OCI-LY1 (cell line): ENCODE measurements at regions not wholly inside any gene's neighbourhood (a gene's known extent, or its start where the extent isn't known, plus 50 kb on each side); places are given as distances from the start of the nearest gene placed in this dataset.

Experiments used
- H2AFZ ChIP-seq: fragments of 200-600 bp; sonication (generic), shearing (Covaris generic); 2 replicates; pipeline ENCODE4 v1.6.0; 2014; ENCODE audit warnings: antibody characterized with exemption, mild to moderate bottlenecking, low read length
- H3F3A ChIP-seq: fragments of 200-600 bp; sonication (generic), shearing (Covaris generic); 2 replicates; pipeline ENCODE4 v1.6.0; 2014; ENCODE audit warnings: mild to moderate bottlenecking, antibody characterized with exemption, low read length, moderate library complexity; ENCODE audit not compliant: insufficient read depth
- H3K27ac ChIP-seq: fragments of 200-600 bp; sonication (generic); 2 replicates; pipeline ENCODE4 v1.5.1; 2014; ENCODE audit warnings: low read length, mixed run types, mild to moderate bottlenecking, low read depth; ENCODE audit not compliant: poor library complexity, severe bottlenecking
- H3K27me3 ChIP-seq: fragments of 200-600 bp; sonication (generic); 2 replicates; pipeline ENCODE4 v1.6.0; 2014; ENCODE audit warnings: antibody characterized with exemption, mild to moderate bottlenecking, low read length, moderate library complexity; ENCODE audit not compliant: insufficient read depth
- H3K36me3 ChIP-seq: fragments of 200-600 bp; sonication (generic); 2 replicates; pipeline ENCODE4 v1.6.1; 2014; ENCODE audit warnings: mild to moderate bottlenecking, antibody characterized with exemption, low read length, moderate library complexity, mixed read lengths; ENCODE audit not compliant: insufficient read depth
- H3K4me1 ChIP-seq: fragments of 200-600 bp; sonication (generic); 2 replicates; pipeline ENCODE4 v1.5.1; 2014; ENCODE audit warnings: mild to moderate bottlenecking, low read length, moderate library complexity; ENCODE audit not compliant: insufficient read depth, severe bottlenecking
- H3K4me2 ChIP-seq: fragments of 200-600 bp; sonication (generic), shearing (Covaris generic); 2 replicates; pipeline ENCODE4 v1.6.1; 2014; ENCODE audit warnings: low read length
- H3K4me3 ChIP-seq: fragments of 200-600 bp; sonication (generic); 2 replicates; pipeline ENCODE4 v1.5.1; 2014; ENCODE audit warnings: low read length, low read depth, mild to moderate bottlenecking, mixed read lengths; ENCODE audit not compliant: poor library complexity, severe bottlenecking
- H3K79me2 ChIP-seq: fragments of 200-600 bp; shearing (Covaris generic); 2 replicates; pipeline ENCODE4 v1.6.1; 2016; ENCODE audit warnings: mixed run types, low read length, mixed read lengths; ENCODE audit not compliant: insufficient read depth
- H3K9ac ChIP-seq: fragments of 200-600 bp; sonication (generic), shearing (Covaris generic); 2 replicates; pipeline ENCODE4 v1.6.1; 2014; ENCODE audit warnings: mild to moderate bottlenecking, low read length, mixed read lengths
- H3K9me2 ChIP-seq: fragments of 200-600 bp; sonication (generic), shearing (Covaris generic); 2 replicates; pipeline ENCODE4 v1.6.1; 2014; ENCODE audit warnings: low read depth, mild to moderate bottlenecking, low read length, mixed read lengths
- H3K9me3 ChIP-seq: fragments of 200-600 bp; shearing (Covaris generic); 2 replicates; pipeline ENCODE4 v1.6.1; 2014; ENCODE audit warnings: low read length, mixed read lengths
- H4K20me1 ChIP-seq: fragments of 200-600 bp; sonication (generic), shearing (Covaris generic); 2 replicates; pipeline ENCODE4 v1.6.0; 2016; ENCODE audit warnings: mild to moderate bottlenecking, low read length; ENCODE audit not compliant: insufficient read depth
- CTCF ChIP-seq: fragments of 200-600 bp; sonication (generic), shearing (Covaris generic); IDR thresholded peaks from 2 replicates; pipeline ENCODE4 v1.5.1; 2017; ENCODE audit warnings: mild to moderate bottlenecking, antibody characterized with exemption, low read length, moderate library complexity, mixed read lengths
- EZH2 ChIP-seq: fragments of 200-600 bp; sonication (generic), shearing (Covaris generic); IDR thresholded peaks from 2 replicates; pipeline ENCODE4 v1.8.0; 2017; ENCODE audit warnings: borderline replicate concordance, mixed run types, mild to moderate bottlenecking, antibody characterized with exemption, low read length, moderate library complexity, mixed read lengths

GRCh38 chr13:82407321-82407720, 1475.0 kb downstream of the SLITRK1 start:
- TF ChIP-seq CTCF: no peak
- no peak for TF ChIP-seq EZH2
- no peaks in the 10 kb centered on the region for H3F3A ChIP-seq
- H3K27ac ChIP-seq: no peak overlapping the region

GRCh38 chr13:82374719-82375118, 1507.6 kb downstream of the SLITRK1 start:
- H3K4me3 ChIP-seq: no peak overlapping the region
- no peak overlapping the region for H3K27ac ChIP-seq
- H3K9me3 ChIP-seq: no peaks in the 10 kb centered on the region
- H3K9ac ChIP-seq: no peak overlapping the region
- H4K20me1 ChIP-seq: no peaks in the 10 kb centered on the region
- no peaks in the 10 kb centered on the region for H3F3A ChIP-seq
- TF ChIP-seq CTCF: no peak
- TF ChIP-seq EZH2: no peak
- no peaks in the 10 kb centered on the region for H3K9me2 ChIP-seq
- no peaks in the 10 kb centered on the region for H3K4me1 ChIP-seq
- H3K79me2 ChIP-seq: no peaks in the 10 kb centered on the region
- H3K36me3 ChIP-seq: no peaks in the 10 kb centered on the region
- H3K4me2 ChIP-seq: no peak overlapping the region
- H3K27me3 ChIP-seq: no peaks in the 10 kb centered on the region
- H2AFZ ChIP-seq: no peak overlapping the region

More at GRCh38 chr13:82407321-82407720, 1475.0 kb downstream of the SLITRK1 start:
- H4K20me1 ChIP-seq: no peaks in the 10 kb centered on the region
- H3K79me2 ChIP-seq: no peaks in the 10 kb centered on the region
- H3K36me3 ChIP-seq: no peaks in the 10 kb centered on the region
- H3K9me3 ChIP-seq: no peaks in the 10 kb centered on the region
- no peaks in the 10 kb centered on the region for H3K4me1 ChIP-seq
- H3K9me2 ChIP-seq: no peaks in the 10 kb centered on the region
- H3K27me3 ChIP-seq: no peaks in the 10 kb centered on the region
- no peak overlapping the region for H3K4me3 ChIP-seq
- no peak overlapping the region for H2AFZ ChIP-seq
- H3K4me2 ChIP-seq: no peak overlapping the region
- H3K9ac ChIP-seq: no peak overlapping the region

- Histone ChIP-seq H3K27ac (no peak overlapping the region), H3K4me2 (no peak overlapping the region), H3K4me1 (no peaks in the 10 kb centered on the region), H2AFZ (no peak overlapping the region), H3K9ac (no peak overlapping the region), H3K9me2 (no peaks in the 10 kb centered on the region), H3K9me3 (no peaks in the 10 kb centered on the region), H3K4me3 (no peak overlapping the region), H4K20me1 (no peaks in the 10 kb centered on the region), H3F3A (no peaks in the 10 kb centered on the region), H3K36me3 (no peaks in the 10 kb centered on the region), H3K79me2 (no peaks in the 10 kb centered on the region), H3K27me3 (no peaks in the 10 kb centered on the region)
- TF ChIP-seq EZH2 (no peak), CTCF (no peak)
Observed at GRCh38 chr13:82370316-82370715, 1512.0 kb downstream of the SLITRK1 start.
